CD4-positive, alpha-beta T cell treated with Interleukin-17A for 4 hours (primary cell): ENCODE measurements at regions not wholly inside any gene's neighbourhood (a gene's known extent, or its start where the extent isn't known, plus 50 kb on each side); places are given as distances from the start of the nearest gene placed in this dataset.

Source experiments
- DNase-seq: peaks from one replicate; pipeline ENCODE4 v3.0.0-alpha.2; 2020; ENCODE audit warnings: mixed read lengths

GRCh38 chr5:54739371-54739770 is 221.8 kb downstream of the SNX18 start:
- DNase-seq, result no peak

GRCh38 chr5:54738973-54739367 is 221.4 kb downstream of the SNX18 start:
- DNase-seq, result no peak

- no peak for DNase-seq
Observed at GRCh38 chr5:54738118-54738972, 220.8 kb downstream of the SNX18 start.

- no peak for DNase-seq
Observed at GRCh38 chr5:54736003-54736797, 218.6 kb downstream of the SNX18 start.

GRCh38 chr5:54733101-54733500 is 215.5 kb downstream of the SNX18 start:
- DNase-seq, result no peak

- DNase-seq, result no peak
Observed at GRCh38 chr5:54732108-54732507, 214.5 kb downstream of the SNX18 start.

- DNase-seq, result no peak
Observed at GRCh38 chr5:54728588-54728915, 211.0 kb downstream of the SNX18 start.

DNA sequence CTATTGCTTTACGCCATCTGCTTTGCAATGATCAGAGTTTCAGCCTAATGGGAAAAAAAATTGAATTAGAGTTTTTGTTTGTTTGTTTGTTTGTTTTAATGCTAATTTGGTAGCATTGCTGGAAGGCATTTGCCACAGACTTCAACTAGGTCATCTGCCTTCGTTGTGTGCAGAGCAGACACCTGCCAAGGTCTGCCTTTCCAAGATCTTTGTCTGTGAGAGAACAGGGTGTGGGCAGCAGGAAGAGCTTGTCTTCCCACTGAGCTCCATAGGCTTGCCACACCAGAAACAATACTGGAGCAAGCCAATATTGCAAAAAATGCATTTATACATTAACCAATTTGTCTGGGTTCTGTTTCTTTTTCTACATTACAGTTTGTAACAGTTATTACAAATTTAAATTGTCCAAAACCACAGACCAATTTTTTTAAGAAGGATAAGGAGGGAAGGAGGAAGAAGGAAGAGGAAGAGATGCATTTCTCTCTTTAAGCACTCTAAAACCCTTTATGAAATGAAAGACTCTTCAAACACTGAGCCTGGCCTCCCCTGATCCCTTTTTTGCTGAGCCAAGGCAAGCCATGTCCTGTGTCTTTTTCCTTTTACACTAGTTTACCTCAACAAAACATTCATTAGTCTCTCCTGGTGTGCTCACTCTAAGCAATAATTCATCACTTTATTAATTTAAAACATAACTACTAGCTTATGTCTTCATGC is 210.5 kb downstream of the SNX18 start:
- no peak for DNase-seq

DNA sequence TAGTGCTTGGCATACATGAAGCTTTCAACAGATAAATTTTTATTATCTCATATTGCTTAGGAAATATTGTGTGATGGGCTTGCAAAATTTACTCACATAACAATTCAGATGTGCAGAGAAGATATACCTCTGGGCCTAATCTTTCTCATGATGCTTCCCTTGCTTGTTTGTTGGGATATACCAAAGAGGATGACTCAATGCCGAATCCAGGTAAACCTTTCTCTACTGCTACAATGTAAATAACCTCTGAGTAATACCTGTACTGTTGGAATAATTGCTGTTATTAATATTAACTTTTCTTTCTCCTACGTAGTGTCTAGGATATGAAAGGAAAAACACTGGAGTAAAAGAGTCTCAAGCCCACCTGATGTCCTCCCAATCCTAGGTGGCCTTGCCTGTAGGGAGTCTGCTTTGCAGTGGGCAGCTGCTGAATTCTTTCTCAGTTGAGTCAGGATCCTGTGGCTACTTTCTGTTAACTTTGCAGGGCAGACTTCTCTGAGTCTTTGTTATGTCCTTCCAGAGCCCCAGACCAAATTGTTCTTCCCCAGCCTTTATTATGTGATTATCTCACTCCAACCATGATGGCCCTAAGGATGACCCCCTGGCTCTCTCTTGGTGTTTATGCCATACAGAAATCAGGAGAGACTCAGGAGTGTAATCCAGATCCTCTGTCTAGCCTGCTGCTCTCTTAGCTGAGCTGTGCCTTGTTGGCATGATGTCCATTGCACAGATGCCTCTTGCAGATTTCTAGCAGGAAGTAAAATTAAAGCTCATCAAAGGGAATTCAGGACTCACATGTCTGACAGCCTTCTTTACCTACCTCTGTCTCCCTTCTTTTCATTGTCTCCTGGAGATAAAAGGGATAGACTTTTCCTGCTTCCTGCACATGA is 208.1 kb downstream of the SNX18 start:
- DNase-seq, result no peak

DNA sequence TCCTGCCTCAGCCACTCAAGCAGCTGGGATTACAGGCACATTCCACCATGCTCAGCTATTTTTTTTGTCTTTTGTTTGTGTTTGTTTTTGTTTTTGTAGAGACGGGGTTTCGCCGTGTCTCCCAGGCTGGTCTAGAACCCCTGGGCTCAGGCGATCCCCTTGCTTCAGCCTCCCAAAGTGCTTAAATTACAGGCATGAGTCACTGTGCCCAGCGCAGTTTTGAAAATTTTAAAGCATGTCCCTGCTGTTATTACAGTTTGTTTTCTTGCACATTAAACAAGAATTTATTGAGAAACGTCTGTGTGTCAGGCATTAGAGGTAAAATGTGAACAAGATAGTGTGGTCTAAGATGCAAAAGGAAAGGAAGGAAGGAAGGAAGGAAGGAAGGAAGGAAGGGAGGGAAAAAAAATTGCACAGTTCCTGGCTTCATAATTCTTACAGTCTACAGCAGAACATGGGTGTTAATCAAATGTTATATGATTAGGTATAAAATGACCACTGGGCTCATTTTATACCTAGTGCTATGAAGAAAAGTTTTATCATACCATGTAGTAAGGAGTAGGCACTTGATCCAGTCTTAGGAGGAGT is 205.4 kb downstream of the SNX18 start:
- no peak for DNase-seq

DNA sequence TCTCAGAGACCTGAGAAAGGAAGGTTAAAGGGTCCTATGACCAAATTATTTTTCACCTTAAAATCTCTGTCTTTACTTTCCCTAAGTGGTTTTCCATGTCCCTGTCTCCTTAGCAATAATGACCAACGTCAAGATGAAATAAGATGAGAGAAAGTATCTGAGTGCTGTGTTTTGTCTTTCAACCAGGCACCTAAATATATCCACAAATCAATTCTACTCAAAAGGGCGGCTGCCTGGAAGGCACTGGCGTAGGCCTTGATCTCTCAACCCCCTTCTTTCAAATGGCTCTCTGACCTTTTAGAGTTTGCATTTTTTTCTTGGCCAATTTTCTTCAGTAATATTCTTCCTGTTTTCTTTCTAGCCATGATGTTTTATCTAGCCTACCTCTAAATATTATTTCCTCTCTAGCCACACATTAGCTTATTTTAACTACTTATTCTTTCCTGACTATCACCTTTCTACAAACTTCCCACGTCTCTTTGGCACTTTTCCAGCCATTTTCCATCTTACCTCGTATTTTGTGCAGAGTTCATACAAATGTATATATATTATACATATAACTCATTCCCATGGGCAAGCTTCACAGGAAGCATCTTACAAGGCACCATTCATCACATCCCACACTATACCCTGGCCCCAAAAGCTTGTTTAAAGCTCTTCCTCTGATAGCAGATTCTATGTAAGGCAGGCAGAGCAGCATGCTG is 204.5 kb downstream of the SNX18 start:
- no peak for DNase-seq

DNA sequence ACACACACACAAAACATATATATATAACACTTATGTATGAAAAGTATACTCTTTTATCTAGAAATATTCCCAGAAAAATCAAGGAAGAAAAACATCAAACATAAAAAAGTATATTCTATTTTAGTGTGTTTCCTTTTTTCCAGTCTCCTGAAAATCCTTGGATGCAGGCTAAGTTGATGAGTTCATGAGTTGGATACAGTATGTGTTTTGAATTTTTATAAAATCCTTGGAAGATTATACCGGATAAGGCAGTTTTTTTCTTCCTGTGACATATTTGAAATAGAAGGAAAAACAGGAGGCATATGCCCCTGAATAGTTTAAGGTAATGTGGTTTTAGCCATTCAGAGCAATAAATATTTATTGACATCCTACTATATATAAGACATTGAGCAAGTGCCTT is 203.6 kb downstream of the SNX18 start:
- DNase-seq, result no peak

DNA sequence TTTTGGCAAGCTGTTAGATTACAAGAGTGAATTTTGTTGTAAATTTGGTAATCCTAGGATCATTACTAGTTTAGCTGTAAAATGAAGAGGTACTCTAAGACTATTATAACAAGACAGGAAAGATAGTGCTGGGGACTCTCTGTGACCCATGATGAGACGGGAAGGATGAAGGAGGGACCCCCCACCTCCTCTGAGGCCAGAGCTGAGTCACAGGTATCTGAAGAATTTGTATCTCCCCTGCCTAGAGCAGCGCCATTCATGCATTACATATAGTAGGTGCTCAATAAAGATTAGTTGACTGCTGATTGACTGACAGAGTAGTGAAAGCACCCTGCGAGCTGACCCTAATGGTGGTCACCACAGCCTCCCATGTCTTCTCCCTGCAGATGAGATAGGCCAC is 202.8 kb downstream of the SNX18 start:
- DNase-seq, result no peak

GRCh38 chr5:54719384-54720283 is 202.1 kb downstream of the SNX18 start:
- no peak for DNase-seq

GRCh38 chr5:54718656-54719055 is 201.1 kb downstream of the SNX18 start:
- no peak for DNase-seq

- DNase-seq, result no peak
Observed at GRCh38 chr5:54717870-54718269, 200.3 kb downstream of the SNX18 start.

DNA sequence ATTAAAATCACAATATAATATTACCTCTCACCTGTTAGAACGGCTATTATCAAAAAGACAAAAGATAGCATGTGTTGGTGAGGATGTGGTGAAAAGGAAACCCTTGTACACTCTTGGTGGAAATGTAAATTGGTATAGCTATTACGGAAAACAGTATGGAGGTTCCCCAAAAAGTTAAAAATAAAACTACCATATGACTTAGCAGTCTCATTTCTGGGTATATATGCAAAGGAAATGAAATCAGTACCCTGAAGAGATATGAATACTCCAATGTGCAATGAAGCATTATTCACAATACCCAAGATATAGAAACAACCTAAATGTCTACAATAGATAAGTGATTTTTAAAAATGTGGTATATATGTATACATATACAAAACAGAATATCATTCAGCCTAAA is 199.9 kb downstream of the SNX18 start:
- DNase-seq, result no peak

GRCh38 chr5:54713923-54714581 is 196.5 kb downstream of the SNX18 start:
- no peak for DNase-seq

GRCh38 chr5:54709096-54709495 is 191.5 kb downstream of the SNX18 start:
- no peak for DNase-seq

DNA sequence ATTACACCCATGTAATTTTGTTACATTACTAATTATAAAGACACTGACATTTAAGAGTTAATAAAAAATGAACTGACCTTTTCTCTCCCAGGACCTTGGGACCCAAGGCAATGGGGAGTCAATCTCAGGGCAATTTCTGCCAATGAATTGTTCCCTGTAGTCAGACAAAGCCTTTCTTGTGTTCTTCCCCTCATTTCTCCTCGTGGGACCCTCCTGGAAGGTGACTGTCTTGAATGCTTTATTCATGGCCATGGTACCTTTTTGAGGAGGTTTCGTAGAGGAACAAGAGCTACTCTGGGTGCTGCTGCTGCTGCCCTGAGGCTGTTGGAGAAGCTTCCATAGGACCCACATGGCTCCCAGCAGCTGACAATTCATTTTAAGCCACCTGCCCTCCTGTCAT is 190.3 kb downstream of the SNX18 start:
- no peak for DNase-seq
